Astrocyte of the cerebellum (primary cell): ENCODE measurements at regions not wholly inside any gene's neighbourhood (a gene's known extent, or its start where the extent isn't known, plus 50 kb on each side); places are given as distances from the start of the nearest gene placed in this dataset.
A peak's percentile ranks its signal among the peaks of the same experiment; 100 is the strongest.

Experiments used
- DNase-seq: peaks from one replicate; pipeline ENCODE4 v3.0.0-alpha.2; 2011; ENCODE audit warnings: low read depth
- H3K4me3 ChIP-seq: 2 replicates; pipeline ENCODE4 v1.5.1; 2011; ENCODE audit warnings: mild to moderate bottlenecking, low read depth, low read length, moderate library complexity
- CTCF ChIP-seq: IDR thresholded peaks from 2 replicates; pipeline ENCODE4 v1.5.1; 2012; ENCODE audit warnings: low read length, low read depth, moderate library complexity, mild to moderate bottlenecking; ENCODE audit errors: missing control alignments
- in situ Hi-C: cut with HindIII; loops from 2 replicates; pipeline ENCODE4 v1.10.0; 2017; ENCODE audit warnings: low sequenced_read_pairs

DNA sequence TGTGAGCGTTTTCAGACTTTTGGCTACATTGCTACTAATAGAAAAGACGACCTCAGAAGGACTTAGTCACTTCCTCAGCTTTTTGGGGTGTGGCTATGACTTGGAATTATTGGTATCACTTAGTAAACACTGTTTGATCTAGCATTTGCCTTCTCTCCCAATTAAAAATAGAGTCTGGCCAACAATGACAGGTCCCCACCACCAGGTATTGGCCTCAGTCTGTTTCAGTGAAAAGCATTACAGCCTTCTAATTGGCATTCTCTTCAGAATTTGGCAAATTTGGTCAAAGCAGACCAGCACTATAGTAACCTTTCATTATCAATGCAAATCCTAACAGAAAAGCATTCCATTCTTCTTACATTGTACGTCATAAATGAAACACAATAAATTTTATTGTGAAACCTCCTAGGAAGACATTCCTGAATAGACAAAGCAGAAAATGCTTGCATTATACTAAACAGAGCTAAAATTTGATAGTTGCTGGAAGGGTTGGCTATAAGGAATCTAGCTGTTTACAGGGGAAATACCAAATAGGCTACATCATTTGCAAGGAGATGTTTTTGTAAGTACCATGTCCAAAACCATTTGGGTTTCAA is 613.9 kb downstream of the IRS1 start:
- DNase-seq, result peak; percentile 92
- in situ Hi-C loops, result no loop called here
- H3K4me3 ChIP-seq, result peak overlapping the region; percentile 4
- TF ChIP-seq CTCF, result peak; percentile 7

- TF ChIP-seq CTCF, result no peak
- DNase-seq, result peak; percentile 53
- peak overlapping the region; percentile 4 for H3K4me3 ChIP-seq
- in situ Hi-C loops, result no loop called here
Observed at GRCh38 chr2:226184940-226185615, 614.5 kb downstream of the IRS1 start.

GRCh38 chr2:226184540-226184939 is 615.1 kb downstream of the IRS1 start:
- no peak for TF ChIP-seq CTCF
- H3K4me3 ChIP-seq, result no peak overlapping the region
- no peak for DNase-seq
- in situ Hi-C loops, result no loop called here

DNA sequence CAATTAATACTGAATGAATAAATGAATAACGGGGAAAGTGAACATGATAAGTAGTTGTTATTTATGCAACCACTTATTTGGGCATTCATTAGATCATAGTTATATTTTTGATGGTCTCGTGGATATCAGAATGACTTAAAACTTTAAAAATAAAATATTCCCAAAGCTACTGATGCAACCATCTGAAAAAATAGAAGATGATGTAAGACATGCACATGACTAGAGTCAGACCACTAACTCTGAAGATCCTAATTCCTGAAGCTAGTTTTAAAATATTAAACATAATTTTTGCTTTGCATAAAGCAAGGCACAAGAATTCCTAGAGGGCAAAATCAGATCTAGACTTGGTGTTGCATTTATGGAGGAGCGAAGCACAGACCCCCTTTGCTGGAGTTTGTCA is 616.1 kb downstream of the IRS1 start:
- H3K4me3 ChIP-seq, result no peak overlapping the region
- TF ChIP-seq CTCF, result no peak
- in situ Hi-C loops, result no loop called here
- DNase-seq, result no peak

DNA sequence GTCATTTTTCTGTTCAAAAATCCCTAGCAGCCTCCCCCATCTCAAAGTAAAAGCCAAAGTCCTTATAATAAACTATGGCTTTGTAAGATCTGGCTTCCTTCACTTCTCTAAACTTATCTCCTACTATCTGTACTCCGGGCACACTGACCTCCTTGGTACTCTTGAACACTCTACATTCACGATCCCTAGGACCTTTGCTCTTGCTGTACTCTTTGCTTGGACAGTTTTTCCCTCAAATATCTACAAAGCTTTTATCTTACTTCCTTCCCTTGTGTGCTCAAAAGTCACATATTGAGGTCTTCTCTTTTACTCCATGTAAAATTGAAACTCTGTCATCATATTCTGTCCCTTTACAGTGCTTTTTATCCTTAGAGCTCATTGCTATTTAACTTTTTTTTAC is 616.6 kb downstream of the IRS1 start:
- TF ChIP-seq CTCF, result no peak
- DNase-seq, result no peak
- in situ Hi-C loops, result no loop called here
- H3K4me3 ChIP-seq, result no peak overlapping the region

DNA sequence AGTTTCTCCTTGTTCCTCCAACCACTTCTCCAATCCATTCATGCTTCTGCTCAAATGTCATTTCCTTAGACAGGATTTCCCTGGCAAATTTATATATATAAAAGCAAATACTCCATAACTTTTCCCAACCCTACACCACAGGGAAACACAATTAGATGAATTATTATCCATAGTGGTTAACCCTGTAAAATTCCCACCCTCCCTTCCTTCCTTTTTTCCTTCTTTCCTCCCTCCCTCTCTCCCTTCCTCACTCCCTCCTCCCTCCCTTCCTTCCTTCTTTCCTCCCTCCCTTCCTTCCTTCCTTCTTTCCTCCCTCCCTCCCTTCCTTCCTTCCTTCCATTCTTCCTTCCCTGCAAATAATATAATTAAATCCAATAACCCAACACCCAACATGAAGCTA is 617.7 kb downstream of the IRS1 start:
- in situ Hi-C loops, result no loop called here
- TF ChIP-seq CTCF, result no peak
- no peak for DNase-seq

More for the DNA sequence above, 617.7 kb downstream of the IRS1 start:
- no peak overlapping the region for H3K4me3 ChIP-seq
